ENCODE measurements at regions not wholly inside any gene's neighbourhood (a gene's known extent, or its start where the extent isn't known, plus 50 kb on each side); places are given as distances from the start of the nearest gene placed in this dataset.

DNA sequence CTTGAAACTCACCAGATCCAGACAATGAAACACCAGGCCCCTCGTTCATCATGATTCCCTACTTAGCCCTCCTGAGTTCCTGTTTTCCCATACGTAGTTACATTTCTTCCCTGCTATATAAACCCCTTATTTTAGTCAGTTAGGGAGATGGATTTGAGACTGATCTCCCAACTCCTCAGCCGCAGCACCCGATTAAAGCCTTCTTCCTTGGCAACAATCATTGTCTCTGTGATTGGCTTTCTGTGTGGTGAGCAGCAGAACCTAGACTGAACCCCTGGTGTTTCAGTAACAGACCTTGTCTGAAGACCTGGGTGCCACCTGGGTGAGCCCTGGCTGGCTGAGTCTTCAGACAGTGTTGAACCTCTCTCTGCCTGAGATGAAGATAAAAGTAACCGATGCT lies 118.0 kb downstream of the OAT start:
- TF ChIP-seq, protein P1, sequence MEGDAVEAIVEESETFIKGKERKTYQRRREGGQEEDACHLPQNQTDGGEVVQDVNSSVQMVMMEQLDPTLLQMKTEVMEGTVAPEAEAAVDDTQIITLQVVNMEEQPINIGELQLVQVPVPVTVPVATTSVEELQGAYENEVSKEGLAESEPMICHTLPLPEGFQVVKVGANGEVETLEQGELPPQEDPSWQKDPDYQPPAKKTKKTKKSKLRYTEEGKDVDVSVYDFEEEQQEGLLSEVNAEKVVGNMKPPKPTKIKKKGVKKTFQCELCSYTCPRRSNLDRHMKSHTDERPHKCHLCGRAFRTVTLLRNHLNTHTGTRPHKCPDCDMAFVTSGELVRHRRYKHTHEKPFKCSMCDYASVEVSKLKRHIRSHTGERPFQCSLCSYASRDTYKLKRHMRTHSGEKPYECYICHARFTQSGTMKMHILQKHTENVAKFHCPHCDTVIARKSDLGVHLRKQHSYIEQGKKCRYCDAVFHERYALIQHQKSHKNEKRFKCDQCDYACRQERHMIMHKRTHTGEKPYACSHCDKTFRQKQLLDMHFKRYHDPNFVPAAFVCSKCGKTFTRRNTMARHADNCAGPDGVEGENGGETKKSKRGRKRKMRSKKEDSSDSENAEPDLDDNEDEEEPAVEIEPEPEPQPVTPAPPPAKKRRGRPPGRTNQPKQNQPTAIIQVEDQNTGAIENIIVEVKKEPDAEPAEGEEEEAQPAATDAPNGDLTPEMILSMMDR (IDR thresholded peaks at IDR 0.05; ENCODE audit: low read depth, low read length): no peak

DNA sequence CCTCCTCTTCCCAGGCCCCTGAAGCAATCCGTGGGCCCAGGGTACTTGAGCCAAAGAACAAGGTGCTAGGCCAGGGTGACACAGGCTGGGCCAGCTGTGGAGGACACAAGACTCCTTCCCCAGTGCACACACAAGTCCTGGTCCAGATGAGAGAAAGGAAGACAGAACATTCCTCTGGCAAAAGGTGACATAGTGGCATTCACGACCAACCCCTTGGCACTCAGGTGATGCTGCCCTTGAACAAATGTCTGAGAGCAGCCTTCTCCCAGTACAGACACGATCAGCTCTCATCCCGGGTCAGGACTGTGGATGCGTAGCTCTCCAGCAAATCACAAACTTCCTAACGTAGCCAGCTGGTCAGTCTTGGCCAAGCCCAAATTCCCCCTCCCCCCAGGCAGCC lies 118.5 kb downstream of the OAT start:
- TF ChIP-seq, protein P1 (IDR thresholded peaks at IDR 0.05; ENCODE audit: low read depth, low read length): no peak
- DNase-seq (ENCODE audit: low read depth in 2 of 2): no peak
- H3K4me3 ChIP-seq (replicated peaks in 1 of 2; ENCODE audit: low read depth in 2 of 2, low read length in 2 of 2): no peak overlapping the region

More for the DNA sequence above, 118.0 kb downstream of the OAT start:
- no peak overlapping the region for H3K4me3 ChIP-seq (replicated peaks in 1 of 2; ENCODE audit: low read depth in 2 of 2, low read length in 2 of 2)
- no peak for DNase-seq (ENCODE audit: low read depth in 2 of 2)

DNA sequence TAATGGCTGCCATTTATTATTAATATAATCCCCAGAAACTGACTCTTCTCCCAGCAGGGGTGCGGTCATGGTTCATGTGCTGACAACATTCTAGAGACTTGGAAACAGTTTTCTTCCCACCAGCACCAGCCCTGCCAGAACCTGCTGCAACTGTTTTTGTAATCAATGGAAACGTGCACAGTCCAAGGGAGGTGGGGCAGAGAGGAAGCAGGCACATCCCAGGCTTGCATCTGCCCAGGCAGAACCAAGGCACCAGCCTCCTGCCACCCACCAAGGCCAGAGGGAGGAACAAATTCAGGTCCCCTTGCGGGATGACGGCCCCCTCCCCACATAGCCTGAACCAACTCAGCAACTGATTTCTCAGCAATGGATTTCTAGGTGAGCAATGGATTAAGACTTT lies 119.0 kb downstream of the OAT start:
- TF ChIP-seq, protein P1 (IDR thresholded peaks at IDR 0.05; ENCODE audit: low read depth, low read length): no peak
- no peak overlapping the region for H3K4me3 ChIP-seq (replicated peaks in 1 of 2; ENCODE audit: low read depth in 2 of 2, low read length in 2 of 2)
- no peak for DNase-seq (ENCODE audit: low read depth in 2 of 2)

DNA sequence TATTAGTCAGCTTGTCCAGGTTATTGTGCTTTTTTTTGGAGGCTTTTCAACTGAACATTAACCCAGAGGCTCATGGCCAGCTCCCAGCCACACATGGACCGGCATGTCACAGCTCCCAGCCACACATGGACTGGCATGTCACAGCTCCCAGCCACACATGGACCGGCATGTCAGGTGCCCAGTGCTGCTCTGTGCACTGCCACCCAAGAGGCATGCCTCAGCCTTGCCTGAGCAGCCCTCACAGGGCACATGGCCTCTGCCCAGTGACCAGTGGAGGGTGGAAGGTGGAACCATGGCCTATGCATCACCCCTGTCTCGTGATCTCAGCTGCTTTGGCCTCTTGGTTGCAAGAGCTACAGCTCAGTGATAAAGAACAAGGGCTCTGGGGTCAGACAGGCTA lies 119.8 kb downstream of the OAT start:
- no peak overlapping the region for H3K4me3 ChIP-seq (replicated peaks in 1 of 2; ENCODE audit: low read depth in 2 of 2, low read length in 2 of 2)
- DNase-seq (ENCODE audit: low read depth in 2 of 2): no peak
- TF ChIP-seq, protein P1 (IDR thresholded peaks at IDR 0.05; ENCODE audit: low read depth, low read length): no peak

DNA sequence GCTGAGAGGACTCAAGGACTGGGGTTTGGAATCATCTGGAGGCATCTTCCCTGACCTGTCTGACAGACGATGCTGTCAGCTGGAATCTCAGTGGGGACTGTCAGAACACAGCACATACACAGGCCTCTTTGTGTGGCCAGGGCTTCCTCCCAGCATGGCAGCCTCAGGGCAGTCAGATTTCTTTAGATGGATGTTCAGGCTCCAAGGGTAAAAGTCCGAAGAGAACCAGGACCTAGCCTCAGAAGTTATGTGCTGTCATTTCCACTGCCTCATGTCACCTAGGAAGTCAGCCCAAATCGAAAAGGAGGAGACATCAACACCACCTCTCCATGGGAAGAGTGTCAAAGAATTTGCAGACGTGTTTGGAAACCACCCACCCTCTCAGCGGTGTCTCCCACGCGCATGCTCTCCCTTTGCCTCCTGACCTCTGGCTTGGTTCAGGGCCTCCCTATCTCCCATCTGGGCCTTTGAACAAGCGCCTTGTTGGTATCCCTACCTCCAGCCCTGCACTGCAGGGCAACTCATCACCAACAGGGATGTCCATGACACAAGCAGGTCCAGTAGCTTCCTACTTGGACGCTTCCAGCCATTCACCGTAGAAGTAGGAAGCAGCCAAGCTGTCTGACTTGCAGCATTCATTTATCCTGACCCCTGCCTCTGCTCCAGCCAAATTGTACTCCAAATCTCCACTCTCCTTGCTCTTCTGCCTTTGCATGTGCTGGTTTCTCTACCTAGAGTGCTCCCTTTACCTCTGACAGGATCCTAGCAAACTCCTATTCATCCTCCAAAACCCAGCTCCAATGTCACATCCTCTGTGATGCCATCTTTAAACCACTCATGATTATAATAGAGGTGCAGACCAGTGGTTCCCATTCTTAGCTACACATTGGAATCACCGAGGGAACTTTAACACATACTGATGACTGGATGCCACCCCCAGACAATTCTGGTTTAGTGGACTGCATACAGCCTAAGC lies 121.6 kb downstream of the OAT start:
- TF ChIP-seq, protein P1 (IDR thresholded peaks at IDR 0.05; ENCODE audit: low read depth, low read length): no peak

DNA sequence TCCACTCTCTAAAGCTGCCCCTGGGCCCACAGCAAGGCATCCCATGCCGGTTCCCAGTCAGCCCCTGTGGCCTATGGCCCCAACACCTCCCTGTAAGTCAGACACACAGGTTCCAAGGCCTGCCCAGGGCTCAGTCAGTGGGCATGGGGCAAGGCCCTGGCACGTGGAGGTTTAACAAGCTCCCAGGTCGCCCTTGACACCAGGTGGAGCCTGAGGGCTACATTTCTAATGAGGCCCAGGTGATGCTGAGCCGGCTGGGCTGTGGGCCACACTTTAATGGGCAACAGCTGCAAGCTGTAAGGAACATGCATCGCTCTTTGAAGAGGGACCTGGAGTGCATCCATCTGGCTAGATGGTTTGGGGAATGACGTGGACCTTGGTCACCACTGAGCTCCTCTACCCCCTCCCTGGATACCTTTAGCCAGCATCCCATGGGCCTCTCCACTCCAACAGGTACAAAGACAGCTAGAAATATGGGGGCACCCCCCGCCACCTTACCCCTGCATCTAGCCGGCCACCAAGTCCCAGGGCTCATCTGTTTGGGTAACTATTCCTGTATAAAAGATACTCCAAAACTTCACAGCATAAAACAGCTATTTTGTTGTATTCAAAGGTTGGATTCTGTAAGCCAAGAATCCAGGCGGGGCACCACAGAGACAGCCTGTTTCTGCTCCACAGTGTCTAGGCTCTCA lies 122.5 kb downstream of the OAT start:
- no peak for DNase-seq (ENCODE audit: low read depth in 2 of 2)
- TF ChIP-seq, protein P1 (IDR thresholded peaks at IDR 0.05; ENCODE audit: low read depth, low read length): no peak
- no peak overlapping the region for H3K4me3 ChIP-seq (replicated peaks in 1 of 2; ENCODE audit: low read depth in 2 of 2, low read length in 2 of 2)

More for the DNA sequence above, 121.6 kb downstream of the OAT start:
- no peak for DNase-seq (ENCODE audit: low read depth in 2 of 2)
- no peak overlapping the region for H3K4me3 ChIP-seq (replicated peaks in 1 of 2; ENCODE audit: low read depth in 2 of 2, low read length in 2 of 2)
